ENCODE measurements at regions not wholly inside any gene's neighbourhood (a gene's known extent, or its start where the extent isn't known, plus 50 kb on each side); places are given as distances from the start of the nearest gene placed in this dataset.

GRCh38 chr20:50318710-50319109, 128.1 kb downstream of the CEBPB start:
- peak; percentile 81 for DNase-seq (ENCODE audit: low read depth)
- no peak for TF ChIP-seq POLR2A (IDR thresholded peaks at IDR 0.05; ENCODE audit: extremely low read depth, insufficient read length)
- TF ChIP-seq CTCF (IDR thresholded peaks at IDR 0.05; ENCODE audit: low read depth, low read length): no peak
- TF ChIP-seq MAX (IDR thresholded peaks at IDR 0.05; ENCODE audit: low read depth, low read length): no peak
- no peak for TF ChIP-seq MYC (IDR thresholded peaks at IDR 0.05; ENCODE audit: low read depth, low read length)
- H3K4me3 ChIP-seq (ENCODE audit: low read depth, low read length): no peak overlapping the region

GRCh38 chr20:50320005-50320900, 129.6 kb downstream of the CEBPB start:
- no peak overlapping the region for H3K4me3 ChIP-seq (ENCODE audit: low read depth, low read length)
- no peak for DNase-seq (ENCODE audit: low read depth)

GRCh38 chr20:50320901-50321796, 130.5 kb downstream of the CEBPB start:
- TF ChIP-seq MYC (IDR thresholded peaks at IDR 0.05; ENCODE audit: low read depth, low read length) (no peak), POLR2A (IDR thresholded peaks at IDR 0.05; ENCODE audit: extremely low read depth, insufficient read length) (no peak), CTCF (IDR thresholded peaks at IDR 0.05; ENCODE audit: low read depth, low read length) (no peak), MAX (IDR thresholded peaks at IDR 0.05; ENCODE audit: low read depth, low read length) (no peak)
- DNase-seq (ENCODE audit: low read depth): peak; percentile 45
- no peak overlapping the region for H3K4me3 ChIP-seq (ENCODE audit: low read depth, low read length)

More at GRCh38 chr20:50320005-50320900, 129.6 kb downstream of the CEBPB start:
- no peak for TF ChIP-seq MAX (IDR thresholded peaks at IDR 0.05; ENCODE audit: low read depth, low read length)
- no peak for TF ChIP-seq POLR2A (IDR thresholded peaks at IDR 0.05; ENCODE audit: extremely low read depth, insufficient read length)
- TF ChIP-seq MYC (IDR thresholded peaks at IDR 0.05; ENCODE audit: low read depth, low read length): no peak
- TF ChIP-seq CTCF (IDR thresholded peaks at IDR 0.05; ENCODE audit: low read depth, low read length): no peak

- no peak overlapping the region for H3K4me3 ChIP-seq (ENCODE audit: low read depth, low read length)
- DNase-seq (ENCODE audit: low read depth): no peak
- no peak for TF ChIP-seq POLR2A (IDR thresholded peaks at IDR 0.05; ENCODE audit: extremely low read depth, insufficient read length)
- no peak for TF ChIP-seq MAX (IDR thresholded peaks at IDR 0.05; ENCODE audit: low read depth, low read length)
- TF ChIP-seq CTCF (IDR thresholded peaks at IDR 0.05; ENCODE audit: low read depth, low read length): no peak
- TF ChIP-seq MYC (IDR thresholded peaks at IDR 0.05; ENCODE audit: low read depth, low read length): no peak
Measured at GRCh38 chr20:50321797-50322480, 131.3 kb downstream of the CEBPB start.

GRCh38 chr20:50322703-50323131, 132.1 kb downstream of the CEBPB start:
- H3K4me3 ChIP-seq (ENCODE audit: low read depth, low read length): no peak overlapping the region
- TF ChIP-seq POLR2A (IDR thresholded peaks at IDR 0.05; ENCODE audit: extremely low read depth, insufficient read length): no peak
- no peak for TF ChIP-seq MYC (IDR thresholded peaks at IDR 0.05; ENCODE audit: low read depth, low read length)
- TF ChIP-seq MAX (IDR thresholded peaks at IDR 0.05; ENCODE audit: low read depth, low read length): no peak
- no peak for TF ChIP-seq CTCF (IDR thresholded peaks at IDR 0.05; ENCODE audit: low read depth, low read length)
- no peak for DNase-seq (ENCODE audit: low read depth)

Data from NB4 (cell line).